WTC11 (cell line): ENCODE measurements at regions not wholly inside any gene's neighbourhood (a gene's known extent, or its start where the extent isn't known, plus 50 kb on each side); places are given as distances from the start of the nearest gene placed in this dataset.
A peak's percentile ranks its signal among the peaks of the same experiment; 100 is the strongest.

Experiments used
- ATAC-seq: fragments of 200-7000 bp; cut with Tn5 transposase; 2 replicates; pipeline ENCODE4 v1.10.0; 2021; ENCODE audit warnings: mild to moderate bottlenecking, moderate library complexity
- CTCF ChIA-PET: fragments of 300-600 bp; sonication (Branson Sonifier 250); formaldehyde crosslinking; loops from one replicate; lab custom pipeline; 2021; ENCODE audit warnings: antibody characterized with exemption; lab: Charles Lee
- POLR2A ChIA-PET: fragments of 350-600 bp; sonication (Branson Sonifier 250); formaldehyde crosslinking; loops from one replicate; lab custom pipeline; 2021; ENCODE audit warnings: antibody characterized with exemption; lab: Charles Lee
- DNase-seq: peaks from one replicate; pipeline ENCODE4 v3.0.0; 2021; ENCODE audit warnings: low spot score
- H3K27ac Mint-ChIP-seq: 2 replicates; pipeline ENCODE4 v1.8.0; 2021; ENCODE audit warnings: mixed read lengths
- H3K27me3 Mint-ChIP-seq: 2 replicates; pipeline ENCODE4 v1.8.0; 2021; ENCODE audit warnings: low read depth, mild to moderate bottlenecking, moderate library complexity, mixed read lengths
- H3K36me3 Mint-ChIP-seq: 2 replicates; pipeline ENCODE4 v1.8.0; 2021; ENCODE audit warnings: mixed read lengths
- H3K4me1 Mint-ChIP-seq: 2 replicates; pipeline ENCODE4 v1.8.0; 2022; ENCODE audit warnings: mixed read lengths
- H3K4me3 Mint-ChIP-seq: 2 replicates; pipeline ENCODE4 v1.8.0; 2021; ENCODE audit warnings: mild to moderate bottlenecking, moderate library complexity, mixed read lengths
- H3K9me3 Mint-ChIP-seq: 2 replicates; pipeline ENCODE4 v1.8.0; 2021; ENCODE audit warnings: mixed read lengths
- CDX4 ChIP-seq: fragments of 250-450 bp; sonication (Bioruptor Pico); IDR thresholded peaks from 2 replicates; pipeline ENCODE4 v1.9.0; 2021; ENCODE audit warnings: moderate library complexity, mild to moderate bottlenecking, inconsistent platforms, borderline replicate concordance
- CREB1 ChIP-seq: sonication (generic); formaldehyde crosslinking; IDR thresholded peaks from 2 replicates; pipeline ENCODE4 v1.8.0; 2023; ENCODE audit warnings: mild to moderate bottlenecking, missing genetic modification reagents
- E2F1 ChIP-seq: sonication (generic); formaldehyde crosslinking; IDR thresholded peaks from 2 replicates; pipeline ENCODE4 v1.8.0; 2022; ENCODE audit warnings: mild to moderate bottlenecking, missing genetic modification reagents
- E2F4 ChIP-seq: sonication (generic); formaldehyde crosslinking; IDR thresholded peaks from 2 replicates; pipeline ENCODE4 v1.8.1; 2022; ENCODE audit warnings: low read depth, mild to moderate bottlenecking, moderate library complexity, missing genetic modification reagents, borderline replicate concordance
- ELF4 ChIP-seq: sonication (generic); formaldehyde crosslinking; IDR thresholded peaks from 2 replicates; pipeline ENCODE4 v1.8.1; 2022; ENCODE audit warnings: low read depth, mild to moderate bottlenecking, moderate library complexity, missing genetic modification reagents
- EMX1 ChIP-seq: fragments of 250-450 bp; sonication (Bioruptor Pico); IDR thresholded peaks from 2 replicates; pipeline ENCODE4 v1.8.0; 2021; ENCODE audit warnings: mild to moderate bottlenecking
- ESRRA ChIP-seq: sonication (generic); formaldehyde crosslinking; IDR thresholded peaks from 2 replicates; pipeline ENCODE4 v1.8.1; 2022; ENCODE audit warnings: mild to moderate bottlenecking, missing genetic modification reagents, borderline replicate concordance
- GABPB1 ChIP-seq: sonication (generic); formaldehyde crosslinking; IDR thresholded peaks from 2 replicates; pipeline ENCODE4 v1.8.1; 2023; ENCODE audit warnings: mild to moderate bottlenecking, missing genetic modification reagents
- GRHL2 ChIP-seq: fragments of 250-450 bp; sonication (Bioruptor Pico); IDR thresholded peaks from 2 replicates; pipeline ENCODE4 v1.8.0; 2022; ENCODE audit warnings: mild to moderate bottlenecking, moderate library complexity; ENCODE audit not compliant: insufficient replicate concordance, severe bottlenecking
- GTF2I ChIP-seq: fragments of 250-450 bp; sonication (Bioruptor Pico); conservative IDR thresholded peaks from 2 replicates; pipeline ENCODE4 v1.4.0; 2021; ENCODE audit warnings: mild to moderate bottlenecking
- HMGXB4 ChIP-seq: sonication (generic); formaldehyde crosslinking; IDR thresholded peaks from 2 replicates; pipeline ENCODE4 v1.8.1; 2023; ENCODE audit warnings: mild to moderate bottlenecking, moderate library complexity, missing genetic modification reagents
- NFE2L1 ChIP-seq: sonication (generic); formaldehyde crosslinking; IDR thresholded peaks from 2 replicates; pipeline ENCODE4 v1.8.1; 2023; ENCODE audit warnings: missing genetic modification reagents
- NR2C2 ChIP-seq: sonication (generic); formaldehyde crosslinking; IDR thresholded peaks from 2 replicates; pipeline ENCODE4 v1.8.0; 2022; ENCODE audit warnings: mild to moderate bottlenecking, missing genetic modification reagents
- PRRX2 ChIP-seq: fragments of 250-450 bp; sonication (Bioruptor Pico); IDR thresholded peaks from 2 replicates; pipeline ENCODE4 v1.8.0; 2021; ENCODE audit warnings: mild to moderate bottlenecking
- SMAD3 ChIP-seq: sonication (generic); formaldehyde crosslinking; IDR thresholded peaks from 2 replicates; pipeline ENCODE4 v1.8.0; 2022; ENCODE audit warnings: missing genetic modification reagents, mild to moderate bottlenecking, borderline replicate concordance
- SOX15 ChIP-seq: fragments of 250-450 bp; sonication (Bioruptor Pico); IDR thresholded peaks from 2 replicates; pipeline ENCODE4 v1.9.0; 2021; ENCODE audit warnings: mild to moderate bottlenecking
- USF1 ChIP-seq: sonication (generic); formaldehyde crosslinking; IDR thresholded peaks from 2 replicates; pipeline ENCODE4 v1.8.0; 2022; ENCODE audit warnings: mild to moderate bottlenecking, missing genetic modification reagents
- ZBTB43 ChIP-seq: sonication (generic); formaldehyde crosslinking; IDR thresholded peaks from 2 replicates; pipeline ENCODE4 v1.8.1; 2023; ENCODE audit warnings: mild to moderate bottlenecking, missing genetic modification reagents
- ZNF232 ChIP-seq: sonication (generic); formaldehyde crosslinking; IDR thresholded peaks from 2 replicates; pipeline ENCODE4 v1.8.0; 2022; ENCODE audit warnings: mild to moderate bottlenecking, missing genetic modification reagents
- ZNF416 ChIP-seq: fragments of 250-450 bp; sonication (Bioruptor Pico); IDR thresholded peaks from 2 replicates; pipeline ENCODE4 v1.9.0; 2021; ENCODE audit warnings: mild to moderate bottlenecking, inconsistent platforms
- ZNF671 ChIP-seq: fragments of 250-450 bp; sonication (Bioruptor Pico); IDR thresholded peaks from 2 replicates; pipeline ENCODE4 v1.8.0; 2021; ENCODE audit warnings: mild to moderate bottlenecking

- H3K9me3 Mint-ChIP-seq, result peaks cover 3% of the 10 kb centered on the region; the same call in 1 of the 2 replicates
- no peaks in the 10 kb centered on the region for H3K27me3 Mint-ChIP-seq
- H3K36me3 Mint-ChIP-seq, result peaks cover 3% of the 10 kb centered on the region; the same call in 1 of the 2 replicates
- DNase-seq (no peak), ATAC-seq (no peak)
- POLR2A ChIA-PET, result no interaction called here
- H3K27ac Mint-ChIP-seq, result peak overlapping the region; percentile 50; the same call in 1 of the 2 replicates
- no peak overlapping the region for H3K4me3 Mint-ChIP-seq
- TF ChIP-seq GRHL2 (CRISPR knock-in tag) (no peak), SOX15 (CRISPR knock-in tag) (no peak), ZNF671 (CRISPR knock-in tag) (no peak), ZNF416 (no peak)
- TF ChIP-seq, all 79 proteins: peak for 0
- CTCF ChIA-PET, result interaction anchor here (1.0 to 1.3 kb wide), 2 partner anchors 53 to 393 kb away, joined by 3 to 6 read pairs; partner anchors contain the start of gene GRIN2B
- H3K4me1 Mint-ChIP-seq, result peaks cover 38% of the 10 kb centered on the region
Observed at GRCh38 chr12:13588574-13588973, 392.0 kb downstream of the EMP1 start.

- no peaks in the 10 kb centered on the region for H3K36me3 Mint-ChIP-seq
- no peak for DNase-seq
- ChIA-PET CTCF (interaction anchor here (0.6 to 1.0 kb wide), 2 partner anchors 53 to 332 kb away, joined by 3 to 6 read pairs; no protein-coding TSS in a partner anchor), POLR2A (interaction anchor here (0.7 kb wide), 1 partner anchor 14 kb away, joined by 3 read pairs; no protein-coding TSS in a partner anchor)
- H3K9me3 Mint-ChIP-seq, result no peaks in the 10 kb centered on the region
- H3K27ac Mint-ChIP-seq, result peak overlapping the region; percentile 3; the same call in 1 of the 2 replicates
- peak; percentile 18; the same call in 1 of the 2 replicates for ATAC-seq
- H3K4me3 Mint-ChIP-seq, result no peak overlapping the region
- peaks cover 44% of the 10 kb centered on the region for H3K4me1 Mint-ChIP-seq
- H3K27me3 Mint-ChIP-seq, result no peaks in the 10 kb centered on the region
- TF ChIP-seq PRRX2 (no peak), ZBTB43 (CRISPR knock-in tag) (no peak), ESRRA (no peak), GTF2I (CRISPR knock-in tag) (no peak), CDX4 (CRISPR knock-in tag) (no peak), E2F1 (CRISPR knock-in tag) (no peak), NFE2L1 (no peak), EMX1 (no peak), ZNF671 (CRISPR knock-in tag) (no peak), ZNF232 (CRISPR knock-in tag) (no peak)
Observed at GRCh38 chr12:13587721-13588390, 391.3 kb downstream of the EMP1 start.

GRCh38 chr12:13586361-13586760 is 389.8 kb downstream of the EMP1 start:
- TF ChIP-seq CREB1 (no peak), NR2C2 (no peak), HMGXB4 (CRISPR knock-in tag) (no peak), SMAD3 (CRISPR knock-in tag) (no peak), USF1 (CRISPR knock-in tag) (no peak), E2F4 (no peak), SOX15 (CRISPR knock-in tag) (no peak), GABPB1 (no peak), ELF4 (no peak)
- ChIA-PET CTCF (no interaction called here), POLR2A (no interaction called here)
- ATAC-seq (no peak), DNase-seq (no peak)
- no peaks in the 10 kb centered on the region for H3K27me3 Mint-ChIP-seq
- H3K4me3 Mint-ChIP-seq, result no peak overlapping the region
- H3K4me1 Mint-ChIP-seq, result peaks cover 36% of the 10 kb centered on the region
- H3K36me3 Mint-ChIP-seq, result no peaks in the 10 kb centered on the region
- H3K27ac Mint-ChIP-seq, result no peak overlapping the region
- H3K9me3 Mint-ChIP-seq, result no peaks in the 10 kb centered on the region
